ENCODE measurements at regions not wholly inside any gene's neighbourhood (a gene's known extent, or its start where the extent isn't known, plus 50 kb on each side); places are given as distances from the start of the nearest gene placed in this dataset.

DNA sequence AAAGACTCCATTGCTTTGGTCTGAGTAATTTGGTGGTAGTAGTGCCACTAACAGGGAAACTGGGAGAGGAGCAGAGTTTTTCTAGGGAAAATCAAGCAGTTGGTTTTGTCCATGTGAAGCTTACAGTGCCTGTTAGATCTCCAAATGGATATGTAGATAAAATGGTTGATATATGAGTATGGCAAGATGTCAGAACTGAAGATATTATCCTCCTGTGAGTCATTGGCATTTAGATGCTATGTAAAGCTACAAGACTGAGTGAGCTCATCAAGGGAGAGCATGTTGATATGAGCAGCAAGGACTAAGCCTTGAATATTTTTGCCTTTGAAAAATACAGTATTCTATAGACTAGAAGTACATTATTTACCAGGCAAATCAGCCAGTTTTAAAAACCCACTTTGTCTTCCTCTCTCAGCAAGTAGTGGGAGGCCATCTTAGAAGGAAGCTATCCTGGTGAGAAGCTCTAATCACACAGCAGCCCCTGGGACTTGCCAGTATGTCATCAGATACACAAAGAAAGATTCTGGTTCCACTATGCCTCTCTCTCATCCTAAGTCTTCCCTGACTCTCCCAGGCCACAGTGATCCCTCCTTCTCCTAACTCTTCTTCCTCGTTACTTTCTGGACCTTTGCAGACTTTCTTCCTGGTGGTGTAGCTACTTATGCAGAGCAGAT is 77.4 kb upstream of the ANKRD28 start:
- no peak for TF ChIP-seq YY1 (IDR thresholded peaks at IDR 0.05; ENCODE audit: insufficient read depth, insufficient read length)
- no peak for TF ChIP-seq ZNF274 (IDR thresholded peaks at IDR 0.05; ENCODE audit: low read depth, low read length)
- no peak for TF ChIP-seq SUZ12 (IDR thresholded peaks at IDR 0.05; ENCODE audit: extremely low read depth, insufficient read depth, insufficient read length)
